H9 (cell line): ENCODE measurements at regions not wholly inside any gene's neighbourhood (a gene's known extent, or its start where the extent isn't known, plus 50 kb on each side); places are given as distances from the start of the nearest gene placed in this dataset.
"Not testable (repeated sequence)": the region's sequence is repeated elsewhere in the genome, so short reads cannot be mapped to it uniquely, and the experiment has no call there.

Experiments used
- DNase-seq: peaks from one replicate; pipeline ENCODE4 v3.0.0-alpha.2; 2017
- H2AFZ ChIP-seq: one replicate; pipeline ENCODE4 v1.6.1; 2013; ENCODE audit warnings: mild to moderate bottlenecking, low read length, control low read depth, moderate library complexity
- H2AK5ac ChIP-seq: 2 replicates; pipeline ENCODE4 v1.6.1; 2013; ENCODE audit warnings: low read length, control low read depth, mixed read lengths; ENCODE audit not compliant: insufficient read length
- H2BK120ac ChIP-seq: one replicate; pipeline ENCODE4 v1.6.1; 2013; ENCODE audit warnings: low read depth, mild to moderate bottlenecking, low read length, control low read depth, inconsistent platforms; ENCODE audit not compliant: poor library complexity, severe bottlenecking
- H2BK12ac ChIP-seq: 2 replicates; pipeline ENCODE4 v1.6.1; 2013; ENCODE audit warnings: low read length, control low read depth, mixed read lengths, low read depth; ENCODE audit not compliant: insufficient read length
- H2BK15ac ChIP-seq: 2 replicates; pipeline ENCODE4 v1.6.1; 2013; ENCODE audit warnings: low read depth, low read length, control low read depth
- H2BK20ac ChIP-seq: one replicate; pipeline ENCODE4 v1.6.1; 2013; ENCODE audit warnings: low read depth, mild to moderate bottlenecking, low read length, control low read depth, inconsistent platforms; ENCODE audit not compliant: poor library complexity, severe bottlenecking
- H2BK5ac ChIP-seq: 2 replicates; pipeline ENCODE4 v1.6.1; 2013; ENCODE audit warnings: low read length, control low read depth, mixed read lengths; ENCODE audit not compliant: insufficient read length
- H3K14ac ChIP-seq: 2 replicates; pipeline ENCODE4 v1.6.1; 2013; ENCODE audit warnings: low read length, control low read depth; ENCODE audit not compliant: insufficient read depth
- H3K18ac ChIP-seq: 2 replicates; pipeline ENCODE4 v1.6.1; 2013; ENCODE audit warnings: low read depth, mild to moderate bottlenecking, mixed read lengths, low read length, control low read depth; ENCODE audit not compliant: insufficient read length
- H3K23ac ChIP-seq: 2 replicates; pipeline ENCODE4 v1.6.1; 2013; ENCODE audit warnings: low read length, control low read depth, mixed read lengths, low read depth; ENCODE audit not compliant: insufficient read length
- H3K23me2 ChIP-seq: 2 replicates; pipeline ENCODE4 v1.6.1; 2013; ENCODE audit warnings: low read depth, mild to moderate bottlenecking, mixed read lengths, low read length, control low read depth; ENCODE audit not compliant: insufficient read length, poor library complexity, severe bottlenecking
- H3K27ac ChIP-seq: 2 replicates; pipeline ENCODE4 v1.5.1; 2013; ENCODE audit warnings: low read length, control low read depth, mixed read lengths, low read depth; ENCODE audit not compliant: insufficient read length
- H3K27me3 ChIP-seq: 2 replicates; pipeline ENCODE4 v1.6.1; 2013; ENCODE audit warnings: low read length, control low read depth, inconsistent platforms; ENCODE audit not compliant: insufficient read depth
- H3K4ac ChIP-seq: 2 replicates; pipeline ENCODE4 v1.6.1; 2013; ENCODE audit warnings: low read depth, mild to moderate bottlenecking, control low read depth, inconsistent platforms, low read length, moderate library complexity
- H3K4me1 ChIP-seq: 2 replicates; pipeline ENCODE4 v1.6.1; 2013; ENCODE audit warnings: low read length, control low read depth, inconsistent platforms; ENCODE audit not compliant: insufficient read depth
- H3K4me2 ChIP-seq: 2 replicates; pipeline ENCODE4 v1.6.1; 2013; ENCODE audit warnings: low read length, control low read depth, mixed read lengths; ENCODE audit not compliant: insufficient read length, insufficient read depth
- H3K56ac ChIP-seq: 2 replicates; pipeline ENCODE4 v1.6.1; 2013; ENCODE audit warnings: low read depth, mild to moderate bottlenecking, mixed read lengths, low read length, control low read depth; ENCODE audit not compliant: insufficient read length
- H3K79me1 ChIP-seq: 2 replicates; pipeline ENCODE4 v1.6.1; 2013; ENCODE audit warnings: low read depth, mild to moderate bottlenecking, moderate library complexity, low read length, control low read depth, inconsistent platforms; ENCODE audit not compliant: insufficient read depth, poor library complexity, severe bottlenecking
- H3K79me2 ChIP-seq: 2 replicates; pipeline ENCODE4 v1.6.1; 2013; ENCODE audit warnings: low read length, control low read depth, inconsistent platforms; ENCODE audit not compliant: insufficient read depth
- H3K9ac ChIP-seq: 2 replicates; pipeline ENCODE4 v1.6.1; 2013; ENCODE audit warnings: low read length, control low read depth, mixed read lengths; ENCODE audit not compliant: insufficient read length; ENCODE audit errors: extremely low read depth
- H3K9me3 ChIP-seq: one replicate; pipeline ENCODE4 v1.6.1; 2013; ENCODE audit warnings: low read depth, low read length, inconsistent platforms; ENCODE audit not compliant: control insufficient read depth
- H3T11ph ChIP-seq: one replicate; pipeline ENCODE4 v1.6.1; 2013; ENCODE audit warnings: mild to moderate bottlenecking, low read length, control low read depth, inconsistent platforms
- H4K20me1 ChIP-seq: one replicate; pipeline ENCODE4 v1.6.1; 2013; ENCODE audit not compliant: control insufficient read depth, insufficient read length, insufficient read depth
- H4K5ac ChIP-seq: 2 replicates; pipeline ENCODE4 v1.6.1; 2013; ENCODE audit warnings: low read depth, mild to moderate bottlenecking, mixed read lengths, low read length, control low read depth; ENCODE audit not compliant: insufficient read length
- H4K8ac ChIP-seq: replicated peaks from 2 replicates; pipeline ENCODE4 v1.6.1; 2013; ENCODE audit warnings: low read length, control low read depth, mixed read lengths, low read depth; ENCODE audit not compliant: insufficient read length
- H4K91ac ChIP-seq: 2 replicates; pipeline ENCODE4 v1.6.1; 2013; ENCODE audit warnings: low read depth, mild to moderate bottlenecking, moderate library complexity, mixed read lengths, low read length, control low read depth; ENCODE audit not compliant: insufficient read length
- H3K27ac Mint-ChIP-seq, 3 experiments: 2 replicates in 2 of 3; 3 replicates in 1 of 3; pipeline ENCODE4 v1.8.0; 2020 to 2021; ENCODE audit warnings: mixed read lengths in 3 of 3, mild to moderate bottlenecking in 1 of 3, moderate library complexity in 1 of 3
- H3K27me3 Mint-ChIP-seq: 2 replicates; pipeline ENCODE4 v1.8.0; 2021; ENCODE audit warnings: low read depth, mild to moderate bottlenecking, moderate library complexity, mixed read lengths
- H3K36me3 Mint-ChIP-seq, 3 experiments: 2 replicates in 2 of 3; 3 replicates in 1 of 3; pipeline ENCODE4 v1.8.0; 2020 to 2021; ENCODE audit warnings: low read depth in 3 of 3, mixed read lengths in 3 of 3; ENCODE audit not compliant: insufficient read depth in 1 of 3
- H3K4me1 Mint-ChIP-seq, 2 experiments: 2 replicates each; pipeline ENCODE4 v1.8.0; 2020; ENCODE audit warnings: mixed read lengths in 2 of 2
- H3K4me3 Mint-ChIP-seq, 2 experiments: 2 replicates in 1 of 2; 3 replicates in 1 of 2; pipeline ENCODE4 v1.8.0; 2020 to 2021; ENCODE audit warnings: mild to moderate bottlenecking in 2 of 2, mixed read lengths in 2 of 2, moderate library complexity in 1 of 2
- H3K9me3 Mint-ChIP-seq, 2 experiments: 2 replicates in 1 of 2; 3 replicates in 1 of 2; pipeline ENCODE4 v1.8.0; 2020; ENCODE audit warnings: mild to moderate bottlenecking in 2 of 2, mixed read lengths in 2 of 2, moderate library complexity in 1 of 2
- WGBS: extraction: QIAGEN DNeasy Blood & Tissue Kit; methylation state at CpG from one replicate; pipeline ENCODE4 v1.1.7; 2013; ENCODE audit warnings: missing lambda C conversion rate, low lambda C conversion rate, mixed read lengths; ENCODE audit not compliant: insufficient read length; ENCODE audit errors: extremely low coverage; 5-methylcytosine and 5-hydroxymethylcytosine counted together

- H2BK12ac ChIP-seq, DNase-seq, H3K79me2 ChIP-seq, H4K20me1 ChIP-seq, H3T11ph ChIP-seq, H4K8ac ChIP-seq, H3K79me1 ChIP-seq, H3K27ac Mint-ChIP-seq, H3K27me3 Mint-ChIP-seq, H2BK120ac ChIP-seq, H3K9me3 Mint-ChIP-seq, H3K14ac ChIP-seq, H3K56ac ChIP-seq, H4K5ac ChIP-seq, H3K4ac ChIP-seq, H3K23me2 ChIP-seq, H3K18ac ChIP-seq, H3K4me1 Mint-ChIP-seq, H3K9me3 ChIP-seq, H3K4me2 ChIP-seq, H3K23ac ChIP-seq, H3K9ac ChIP-seq, H4K91ac ChIP-seq, H2AFZ ChIP-seq, H3K36me3 Mint-ChIP-seq, H2BK5ac ChIP-seq, H2AK5ac ChIP-seq, H3K27ac ChIP-seq, H2BK20ac ChIP-seq, H2BK15ac ChIP-seq, H3K4me3 Mint-ChIP-seq, H3K4me1 ChIP-seq, H3K27me3 ChIP-seq: not testable (repeated sequence)
- no CpG with 5 or more reads among the region's 2 CpGs for WGBS
Measured at GRCh38 chrX:92659743-92660142, 880.6 kb downstream of the PCDH11X start.

- H2BK120ac ChIP-seq, H3K36me3 Mint-ChIP-seq, H4K20me1 ChIP-seq, H3K4me2 ChIP-seq, H2BK20ac ChIP-seq, H2BK15ac ChIP-seq, H3K79me2 ChIP-seq, H2AK5ac ChIP-seq, H3K4me1 Mint-ChIP-seq, H3K18ac ChIP-seq, H3K56ac ChIP-seq, H3K23ac ChIP-seq, DNase-seq, H3K4ac ChIP-seq, H3K14ac ChIP-seq, H3T11ph ChIP-seq, H3K23me2 ChIP-seq, H2BK12ac ChIP-seq, H2BK5ac ChIP-seq, H3K9me3 ChIP-seq, H3K9me3 Mint-ChIP-seq, H3K27me3 Mint-ChIP-seq, H4K8ac ChIP-seq, H3K4me3 Mint-ChIP-seq, H3K79me1 ChIP-seq, H3K4me1 ChIP-seq, H3K27ac Mint-ChIP-seq, H3K27ac ChIP-seq, H3K27me3 ChIP-seq, H4K5ac ChIP-seq, H3K9ac ChIP-seq, H2AFZ ChIP-seq, H4K91ac ChIP-seq: not testable (repeated sequence)
- no CpG with 5 or more reads among the region's 4 CpGs for WGBS
Measured at GRCh38 chrX:92692796-92693195, 913.6 kb downstream of the PCDH11X start.
